NCI-H2107 treated with DMSO at 0.1 percent for 48 hours (cell line): ENCODE measurements at regions not wholly inside any gene's neighbourhood (a gene's known extent, or its start where the extent isn't known, plus 50 kb on each side); places are given as distances from the start of the nearest gene placed in this dataset.
"Not testable (repeated sequence)": the region's sequence is repeated elsewhere in the genome, so short reads cannot be mapped to it uniquely, and the experiment has no call there.

Experiments used
- DNase-seq: peaks from one replicate; lab custom pipeline; 2025; ENCODE audit not compliant: unreplicated experiment; lab: John Stamatoyannopoulos, UW

GRCh38 chr2:176566496-176566895 is 297.3 kb downstream of the MTX2 start:
- DNase-seq = no peak

DNA sequence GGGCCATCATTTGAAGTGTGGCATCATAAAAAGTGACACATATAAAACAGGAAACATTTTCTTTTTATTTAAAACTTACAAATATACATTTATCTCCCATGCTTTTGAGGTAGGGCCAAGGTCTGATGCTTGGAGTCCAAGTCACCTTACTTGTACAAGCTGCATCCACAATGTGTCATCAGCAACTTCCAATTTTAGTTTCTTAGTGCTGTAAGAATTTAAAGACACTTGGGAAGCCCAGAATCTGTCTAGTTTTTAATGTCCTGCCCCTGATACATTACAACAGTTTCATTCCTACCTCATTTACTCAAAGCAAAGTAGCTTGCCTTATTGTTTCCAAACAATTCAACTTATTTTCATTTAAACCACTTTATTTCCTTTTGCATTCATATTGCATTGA is 297.7 kb downstream of the MTX2 start:
- DNase-seq = no peak

DNA sequence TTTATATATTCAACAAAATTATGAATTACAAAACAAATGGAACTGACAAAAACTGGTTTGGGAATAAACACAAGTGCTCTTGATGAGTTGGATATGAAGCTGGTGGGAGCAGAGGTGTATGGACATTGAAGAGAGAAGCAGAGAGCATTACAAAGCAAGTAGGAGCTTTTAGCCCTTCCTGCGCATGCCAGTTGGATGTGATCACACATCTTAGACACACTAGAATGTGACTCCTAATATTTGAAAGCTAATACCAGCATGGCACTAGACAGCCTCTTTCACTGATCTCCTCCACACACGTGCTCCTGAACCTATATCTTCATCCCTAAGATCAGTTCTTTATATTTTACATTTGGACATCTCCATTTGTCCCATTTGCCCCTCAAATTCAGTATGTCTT is 298.1 kb downstream of the MTX2 start:
- DNase-seq = no peak

GRCh38 chr2:176569574-176569973 is 300.3 kb downstream of the MTX2 start:
- DNase-seq = no peak

DNA sequence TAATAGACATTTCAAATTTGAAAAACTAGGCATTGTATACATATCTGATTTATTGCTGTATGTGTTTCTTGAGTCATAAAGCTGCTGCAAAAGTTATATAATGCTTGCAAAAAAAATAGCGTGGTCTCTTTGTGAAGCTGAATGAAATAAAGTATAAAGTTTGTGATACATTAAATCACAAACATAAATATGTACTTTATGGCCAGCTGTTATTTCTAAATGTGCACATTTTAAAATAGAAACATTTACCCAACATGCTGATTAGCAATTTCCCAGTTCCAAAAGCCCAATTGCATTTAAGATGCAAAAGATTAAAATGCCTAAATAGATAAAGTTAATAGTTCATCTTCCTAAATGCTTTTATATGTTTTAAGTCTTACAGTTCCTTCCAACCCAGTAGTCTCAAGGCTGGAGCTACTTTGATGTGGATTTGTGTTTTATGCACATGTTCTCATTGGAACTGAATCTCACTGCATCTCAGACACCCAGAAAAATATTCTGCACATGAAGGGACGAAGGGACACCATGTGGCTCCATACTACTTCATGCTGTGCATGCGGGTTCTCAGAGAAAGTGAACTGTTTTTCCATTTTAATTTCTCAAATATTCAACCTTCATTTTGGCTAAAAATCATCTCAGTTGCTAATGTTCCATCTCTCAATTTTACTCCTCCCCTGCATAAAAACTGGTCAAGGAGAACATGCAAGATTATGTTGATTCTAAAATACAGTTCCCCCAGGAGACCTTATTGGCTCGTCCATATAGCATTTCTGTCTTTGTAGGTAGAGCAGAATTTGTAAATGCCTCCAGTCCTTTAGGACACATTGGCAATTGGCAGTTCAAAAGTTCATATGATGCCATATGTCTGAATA is 304.6 kb downstream of the MTX2 start:
- DNase-seq = no peak

DNA sequence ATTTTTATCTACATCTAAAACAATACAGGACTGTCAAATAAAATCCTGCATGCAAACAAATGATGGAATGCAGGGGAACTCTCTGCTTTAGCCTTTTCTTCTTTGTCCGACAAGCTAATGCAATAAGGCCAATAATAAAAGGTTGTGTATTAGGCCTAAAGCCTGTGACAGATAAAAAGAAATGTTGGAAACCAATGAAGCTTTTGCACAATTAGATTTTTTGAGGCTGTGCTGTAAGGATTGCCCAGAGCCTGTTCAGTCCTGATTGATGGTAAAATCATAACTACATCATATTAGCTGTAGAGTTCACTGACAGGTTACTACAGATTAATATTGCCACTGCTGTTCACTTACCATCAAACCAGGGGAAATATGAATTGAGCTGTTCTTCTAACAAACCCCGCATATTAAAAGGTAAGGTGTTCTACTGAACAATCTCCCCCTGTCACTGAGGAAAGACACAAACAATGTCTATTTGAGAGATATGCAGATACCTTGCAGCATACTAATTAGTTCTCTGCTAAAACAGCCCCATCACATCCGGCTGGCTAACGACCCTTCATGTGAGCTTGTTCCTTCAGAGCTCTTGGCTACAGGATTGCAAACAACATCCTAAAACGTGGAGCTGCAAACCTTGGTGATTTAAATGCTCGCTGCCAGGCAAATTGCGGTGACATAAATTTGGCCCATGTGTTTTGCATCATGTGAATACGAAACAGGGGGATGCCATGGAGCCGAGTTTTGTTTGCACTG is 305.4 kb downstream of the MTX2 start:
- no peak for DNase-seq

DNA sequence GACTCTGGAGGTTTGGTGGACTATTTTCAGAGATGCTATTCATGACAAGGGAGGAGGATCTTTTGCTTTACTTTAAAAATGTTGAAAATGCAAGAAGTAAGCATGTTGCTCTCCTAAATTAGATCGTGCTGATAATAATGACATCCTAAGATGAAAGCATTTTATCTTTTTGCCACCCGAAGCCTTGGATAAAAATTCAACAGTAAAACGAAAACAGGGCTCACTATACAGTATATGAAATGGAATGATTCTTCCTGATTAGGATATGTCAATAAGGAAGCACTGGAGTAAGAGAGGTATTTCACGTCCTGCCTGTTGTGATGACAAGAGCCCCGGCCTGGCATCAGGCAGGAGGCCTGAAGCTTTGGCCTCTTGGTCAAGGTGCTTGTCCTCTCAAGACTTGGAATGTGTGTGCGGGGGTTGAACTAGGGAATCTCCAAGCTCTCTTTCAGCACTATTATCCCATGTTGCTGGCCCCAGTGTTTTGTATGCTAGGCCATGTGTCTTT is 306.0 kb downstream of the MTX2 start:
- no peak for DNase-seq

DNA sequence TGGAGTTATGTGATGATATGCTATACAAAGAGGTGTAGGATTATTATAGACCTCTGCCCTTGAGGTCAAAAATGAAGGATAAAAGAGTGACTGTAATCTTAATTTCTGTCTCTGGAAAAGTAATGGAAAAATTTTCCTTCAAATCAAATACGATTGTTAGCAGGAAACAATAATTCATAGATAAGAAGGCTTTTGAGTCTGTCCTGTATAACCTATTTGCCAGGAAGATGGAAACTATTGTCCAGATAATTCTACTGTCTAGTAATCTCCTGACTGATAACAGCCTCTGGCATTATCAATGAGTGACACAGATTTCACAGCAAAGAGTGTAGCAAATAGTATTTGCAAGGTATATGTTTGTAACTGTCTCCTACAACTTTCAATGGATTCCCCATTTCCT is 307.8 kb downstream of the MTX2 start:
- DNase-seq = no peak

- not testable (repeated sequence) for DNase-seq
Observed at GRCh38 chr2:176578292-176578691, 309.1 kb downstream of the MTX2 start.

- no peak for DNase-seq
Observed at GRCh38 chr2:176579608-176580007, 310.4 kb downstream of the MTX2 start.

DNA sequence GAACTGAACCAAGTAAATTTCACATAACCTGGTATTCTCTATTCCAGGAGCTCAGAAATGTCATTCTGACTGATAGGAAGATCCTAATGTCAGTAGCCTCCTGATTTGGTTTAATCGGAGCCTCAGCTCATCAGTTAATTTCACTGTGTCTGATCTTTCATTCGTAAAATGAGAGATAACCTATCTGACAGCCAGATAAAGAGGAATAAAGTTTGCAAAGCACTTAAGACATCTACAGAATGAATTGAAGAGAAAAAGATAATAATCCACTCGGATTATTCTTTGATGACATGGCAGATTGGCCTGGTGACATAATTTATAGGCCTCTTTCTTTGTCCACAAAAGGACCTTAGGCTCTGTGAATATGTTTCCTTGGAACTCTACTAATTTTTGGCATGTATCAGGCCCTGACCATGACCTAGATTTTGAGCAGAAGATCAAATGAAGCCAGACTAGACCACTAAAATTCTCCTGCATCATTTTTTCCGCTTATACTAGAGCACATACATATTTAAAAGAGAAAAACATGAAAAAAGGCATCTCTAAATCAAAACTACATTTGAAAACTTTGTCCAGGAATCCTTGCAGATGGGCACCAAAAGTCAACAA is 312.4 kb downstream of the MTX2 start:
- no peak for DNase-seq

DNA sequence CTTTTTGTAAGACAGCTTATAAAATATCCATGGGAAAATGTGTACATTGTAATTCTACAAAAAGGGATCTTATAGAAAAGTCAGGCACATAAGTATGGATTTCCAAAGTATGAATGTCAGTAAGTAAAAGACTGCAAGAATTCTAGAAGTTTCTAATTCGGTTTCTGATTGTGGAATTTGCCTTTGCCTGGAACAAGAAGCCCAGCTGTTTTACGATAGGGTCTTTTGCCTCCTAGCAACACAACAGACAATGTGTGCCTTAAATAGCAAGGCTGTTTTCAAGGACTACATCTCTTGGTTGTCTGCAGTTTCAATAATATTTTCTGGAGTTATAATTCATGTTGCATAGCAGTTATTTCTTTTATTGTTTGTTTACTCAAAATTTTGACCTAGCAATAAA is 312.9 kb downstream of the MTX2 start:
- DNase-seq = no peak

DNA sequence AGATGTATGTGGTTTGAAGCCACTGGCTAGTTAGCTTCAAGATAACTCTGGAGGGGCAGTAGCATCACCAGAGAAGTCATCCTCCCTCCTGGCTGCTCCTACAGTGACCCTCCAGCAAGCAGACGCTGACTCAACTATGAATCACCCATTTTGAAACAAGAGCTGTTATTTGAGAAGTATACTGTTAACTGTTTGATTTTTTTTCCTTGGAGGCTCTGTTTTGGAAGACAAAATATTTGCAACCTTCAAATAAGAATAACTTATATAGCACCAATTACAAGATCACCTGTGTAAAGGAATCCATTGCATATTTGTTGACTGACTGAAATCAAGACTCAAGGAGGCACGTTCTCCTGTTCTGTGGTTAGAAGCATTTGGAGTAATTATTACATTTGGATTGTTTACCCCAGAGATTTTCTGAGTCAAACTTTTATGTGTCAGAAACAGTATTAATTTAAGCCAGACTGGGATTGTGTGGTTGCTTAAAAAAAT is 313.8 kb downstream of the MTX2 start:
- peak; percentile 20 for DNase-seq

DNA sequence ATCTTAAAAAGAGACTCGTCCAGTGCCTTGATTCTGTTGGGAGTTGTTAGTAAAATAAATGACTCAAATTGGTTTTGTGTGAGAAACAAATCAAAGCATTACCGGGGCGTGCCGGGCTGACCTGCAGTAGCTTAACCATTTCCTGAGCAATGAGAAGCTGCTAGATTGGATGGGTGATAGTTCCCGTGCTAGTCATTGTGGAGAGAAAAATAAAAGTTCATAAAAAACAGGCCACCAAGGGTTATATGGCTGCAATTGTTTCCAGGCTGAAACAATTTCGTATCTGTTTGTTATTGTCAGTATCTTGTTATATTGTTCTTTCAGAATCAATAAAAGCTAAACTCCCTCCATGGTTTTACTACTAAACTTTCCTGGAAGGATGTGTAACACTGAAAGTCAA is 314.4 kb downstream of the MTX2 start:
- DNase-seq = no peak

GRCh38 chr2:176584333-176584732 is 315.1 kb downstream of the MTX2 start:
- DNase-seq = no peak

- no peak for DNase-seq
Observed at GRCh38 chr2:176585291-176585690, 316.0 kb downstream of the MTX2 start.

DNA sequence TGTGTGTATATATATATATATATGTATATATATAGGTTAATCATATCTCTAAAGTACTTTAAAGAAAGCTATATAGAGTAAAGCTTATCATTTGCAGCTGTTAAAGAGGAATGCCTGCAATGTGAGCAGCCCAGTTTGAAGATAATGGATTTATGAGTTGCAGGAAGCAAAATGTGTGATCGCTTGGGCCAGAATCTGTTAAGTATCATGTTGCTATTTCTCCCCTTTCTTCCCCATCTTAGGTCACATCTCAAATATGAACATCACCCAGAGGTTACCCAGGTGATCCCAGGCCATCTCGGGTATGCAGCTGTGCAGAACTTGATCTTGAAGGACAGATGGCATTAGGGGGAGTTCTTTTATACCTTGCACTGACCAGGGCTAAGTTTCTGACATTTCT is 316.5 kb downstream of the MTX2 start:
- DNase-seq = no peak

- no peak for DNase-seq
Observed at GRCh38 chr2:176589287-176589686, 320.0 kb downstream of the MTX2 start.

DNA sequence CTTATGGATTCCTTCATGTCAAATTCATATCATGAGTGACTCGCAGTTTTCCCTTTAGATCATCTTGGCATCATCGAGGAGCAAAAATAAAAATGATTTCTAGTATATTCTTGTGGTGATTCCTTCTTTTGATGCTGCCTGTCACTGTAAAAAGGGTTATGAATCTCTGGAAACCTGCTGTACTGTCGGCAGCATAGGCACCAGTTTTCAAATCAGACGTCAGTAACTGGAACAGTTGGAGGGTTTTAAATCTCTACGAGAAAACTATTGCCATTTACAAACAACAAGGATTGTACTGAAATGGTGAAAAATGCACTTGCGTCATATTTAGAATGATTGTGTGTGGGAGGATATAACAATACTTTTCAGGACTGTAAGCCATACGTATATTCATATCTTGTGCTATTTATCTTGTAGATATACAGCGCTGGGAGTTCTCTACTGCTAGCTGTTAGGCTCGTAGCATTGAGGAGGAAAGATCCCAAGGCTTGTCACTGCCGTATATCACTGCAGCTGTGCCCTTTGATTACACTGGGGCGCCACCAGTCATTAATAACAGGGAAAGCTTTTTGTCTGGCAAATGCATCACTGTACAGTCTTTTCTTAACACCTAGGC is 320.7 kb downstream of the MTX2 start:
- DNase-seq = no peak

- DNase-seq = no peak
Observed at GRCh38 chr2:176592216-176592615, 323.0 kb downstream of the MTX2 start.

GRCh38 chr2:176595986-176596385 is 326.7 kb downstream of the MTX2 start:
- DNase-seq = no peak
